Ovary (tissue), 3 donors: ENCODE measurements at regions not wholly inside any gene's neighbourhood (a gene's known extent, or its start where the extent isn't known, plus 50 kb on each side); places are given as distances from the start of the nearest gene placed in this dataset.

Source experiments
- CTCF ChIP-seq, 3 donors: fragments of 450-650 bp in 2 of 3; fragments of 200-600 bp in 1 of 3; IDR thresholded peaks; one replicate each; pipeline versions ENCODE4 v1.5.1 to v1.8.0; 2016 to 2022; ENCODE audit warnings: antibody characterized with exemption in 3 of 3, mild to moderate bottlenecking in 1 of 3
- POLR2A ChIP-seq: fragments of 450-650 bp; IDR thresholded peaks from one replicate; pipeline ENCODE4 v1.6.1; 2017; ENCODE audit warnings: antibody characterized with exemption, mild to moderate bottlenecking, moderate library complexity
- donor health status: DM: no; HTN: no; CAD: no.

GRCh38 chr3:159828542-159828943, 160.1 kb upstream of the IL12A start:
- TF ChIP-seq CTCF (IDR thresholded peaks at IDR 0.05) (peak in 1 of 3 donors; percentile 16), POLR2A (no peak)
